Putamen (tissue), 1 donor: ENCODE measurements at regions not wholly inside any gene's neighbourhood (a gene's known extent, or its start where the extent isn't known, plus 50 kb on each side); places are given as distances from the start of the nearest gene placed in this dataset.
"Not testable (repeated sequence)": the region's sequence is repeated elsewhere in the genome, so short reads cannot be mapped to it uniquely, and the experiment has no call there.

Experiments used
- DNase-seq: peaks from one replicate; pipeline ENCODE4 v3.0.0-alpha.2; 2016; ENCODE audit warnings: low spot score

DNA sequence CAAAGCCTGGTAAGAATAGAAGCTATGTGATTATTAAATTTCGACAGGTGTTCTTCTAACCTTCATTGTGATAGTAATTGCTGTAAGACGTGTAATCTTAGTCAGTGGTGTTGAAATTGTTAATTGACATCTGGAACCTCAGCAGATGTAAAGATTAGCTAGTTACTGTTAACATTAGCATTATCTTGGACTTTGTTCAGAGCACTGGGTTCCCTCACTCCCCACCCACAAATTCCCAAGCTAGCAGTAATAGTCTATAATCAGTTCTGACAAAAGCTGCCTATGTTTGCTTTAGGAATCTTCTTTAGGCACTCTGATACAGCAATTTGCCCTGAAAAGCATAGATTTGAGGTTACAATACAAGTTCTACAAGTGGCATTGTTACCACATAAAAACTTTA is 233.7 kb downstream of the EN1 start:
- DNase-seq, result no peak

GRCh38 chr2:118611691-118612090 is 235.8 kb downstream of the EN1 start:
- no peak for DNase-seq

- no peak for DNase-seq
These were observed 238.3 kb downstream of the EN1 start for GRCh38 chr2:118609138-118609537.

DNA sequence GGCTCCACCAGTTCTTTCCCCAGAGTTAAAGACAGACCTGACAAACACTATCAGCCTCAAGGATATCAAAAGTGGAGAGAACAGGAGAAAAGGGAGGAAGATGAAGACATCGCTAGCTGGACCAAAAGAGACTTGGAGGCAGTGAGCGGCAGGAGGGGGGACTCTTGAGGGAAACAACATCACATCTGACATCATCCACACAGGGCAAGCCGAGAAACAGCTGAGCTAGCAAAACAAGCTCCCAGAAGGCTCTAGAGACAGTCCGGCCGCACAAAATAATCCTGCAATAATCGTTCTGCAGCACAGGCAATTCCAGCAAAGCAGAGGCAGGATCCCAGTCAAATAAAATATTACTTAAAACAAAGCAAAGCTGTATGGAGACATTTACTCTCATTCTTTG is 239.8 kb downstream of the EN1 start:
- DNase-seq, result no peak

GRCh38 chr2:118604811-118605210 is 242.6 kb downstream of the EN1 start:
- DNase-seq, result no peak

- no peak for DNase-seq
These were observed 243.1 kb downstream of the EN1 start for GRCh38 chr2:118604371-118604770.

DNA sequence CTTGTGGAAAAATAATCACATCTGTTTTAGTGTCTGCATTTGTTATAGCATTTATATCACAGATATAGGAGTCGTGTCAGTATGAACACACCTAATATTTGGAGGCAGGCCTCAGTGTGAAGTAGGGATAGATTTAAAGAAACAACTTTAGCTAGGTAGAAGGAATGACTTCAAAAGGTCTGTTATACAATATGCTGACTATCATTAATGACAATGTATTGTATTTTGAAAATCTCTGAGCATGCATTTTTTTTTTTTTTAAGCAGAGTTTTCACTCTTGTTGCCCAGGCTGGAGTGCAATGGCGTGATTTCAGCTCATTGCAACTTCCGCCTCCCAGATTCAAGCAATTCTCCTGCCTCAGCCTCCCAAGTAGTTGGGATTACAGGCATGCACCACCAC is 248.3 kb downstream of the EN1 start:
- DNase-seq, result no peak

DNA sequence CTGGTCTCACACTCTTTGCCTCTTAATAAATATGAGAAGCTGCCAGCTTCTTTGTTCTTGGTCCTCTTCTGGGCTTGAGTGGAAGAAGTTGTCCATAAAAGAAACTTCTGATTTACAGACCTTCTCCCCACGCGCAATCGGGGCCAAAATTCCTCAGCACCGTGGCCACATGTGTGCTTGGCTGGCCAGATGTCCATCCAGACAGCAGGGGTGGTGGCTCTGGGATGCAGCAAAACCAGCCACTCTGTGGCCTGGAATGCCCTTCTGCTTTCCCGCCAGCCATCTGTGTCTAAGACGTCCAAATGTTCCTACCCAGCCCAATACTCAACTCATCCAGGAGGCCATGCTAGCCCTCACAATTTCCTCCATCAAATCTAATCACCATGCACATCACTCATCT is 250.8 kb downstream of the EN1 start:
- DNase-seq, result no peak

DNA sequence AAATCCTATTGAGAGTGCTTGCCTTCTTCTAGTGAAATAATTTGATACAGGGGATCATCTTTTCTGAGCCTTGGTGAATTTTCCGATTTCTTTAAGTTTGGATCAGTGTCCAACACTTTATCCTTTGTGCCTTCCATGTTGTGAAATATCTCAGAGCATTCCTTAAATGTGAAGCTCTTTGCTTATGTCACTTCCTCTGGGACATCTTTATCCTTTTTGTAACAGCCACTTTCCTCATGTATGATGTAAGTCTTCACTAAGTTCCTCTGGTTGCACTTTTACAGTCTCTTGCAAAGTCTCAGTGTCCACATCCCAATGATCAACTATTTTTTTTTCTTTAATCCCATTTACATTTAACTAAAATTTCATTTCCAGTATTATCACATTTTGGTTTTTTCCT is 254.2 kb downstream of the EN1 start:
- DNase-seq, result no peak

GRCh38 chr2:118591223-118591622 is 256.2 kb downstream of the EN1 start:
- no peak for DNase-seq

DNA sequence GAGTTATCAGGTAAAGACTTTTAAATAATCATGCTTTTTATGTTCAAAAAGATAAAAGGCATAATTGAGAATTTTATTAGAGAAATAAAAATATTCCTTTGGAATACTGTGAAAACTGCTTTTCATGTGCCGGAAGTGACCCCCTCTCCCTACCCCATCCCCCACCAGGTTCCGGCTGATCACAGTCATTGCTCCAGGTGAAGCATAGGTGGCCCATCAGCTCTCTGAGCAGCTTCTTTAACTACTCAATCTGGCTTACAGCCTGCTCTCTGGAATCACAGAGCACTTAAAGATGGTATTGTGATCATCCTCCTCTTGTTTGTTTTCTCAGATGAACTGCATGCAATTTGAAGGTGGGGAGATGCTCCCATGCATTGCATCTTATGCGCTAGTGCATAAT is 257.7 kb downstream of the EN1 start:
- DNase-seq, result no peak

- DNase-seq, result no peak
These were observed 258.6 kb downstream of the EN1 start for GRCh38 chr2:118588850-118589249.

GRCh38 chr2:118586312-118586711 is 261.1 kb downstream of the EN1 start:
- DNase-seq, result no peak

GRCh38 chr2:118584877-118585276 is 262.6 kb downstream of the EN1 start:
- DNase-seq, result no peak

- no peak for DNase-seq
These were observed 263.2 kb downstream of the EN1 start for GRCh38 chr2:118584062-118584749.

DNA sequence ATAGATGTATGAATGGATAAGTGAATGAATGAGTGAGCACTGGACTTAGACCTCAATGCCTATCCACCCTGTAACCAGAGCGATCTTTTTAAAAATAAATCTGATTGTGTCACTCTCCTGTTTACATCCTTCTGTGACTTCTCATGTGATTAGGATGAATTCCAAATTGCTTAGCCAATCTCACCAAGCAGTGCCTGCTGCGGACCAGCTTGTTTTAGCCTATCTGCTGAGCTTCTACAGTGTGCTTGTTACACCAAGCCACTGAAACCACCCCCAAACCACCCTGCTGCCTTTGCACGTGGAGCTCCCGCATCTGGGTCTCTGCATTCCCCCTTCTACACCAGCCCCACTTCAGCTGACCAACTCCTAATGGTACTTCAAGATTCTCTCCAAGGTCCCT is 265.4 kb downstream of the EN1 start:
- no peak for DNase-seq

- DNase-seq, result no peak
These were observed 266.8 kb downstream of the EN1 start for GRCh38 chr2:118580651-118581050.

- no peak for DNase-seq
These were observed 267.3 kb downstream of the EN1 start for GRCh38 chr2:118580107-118580506.

DNA sequence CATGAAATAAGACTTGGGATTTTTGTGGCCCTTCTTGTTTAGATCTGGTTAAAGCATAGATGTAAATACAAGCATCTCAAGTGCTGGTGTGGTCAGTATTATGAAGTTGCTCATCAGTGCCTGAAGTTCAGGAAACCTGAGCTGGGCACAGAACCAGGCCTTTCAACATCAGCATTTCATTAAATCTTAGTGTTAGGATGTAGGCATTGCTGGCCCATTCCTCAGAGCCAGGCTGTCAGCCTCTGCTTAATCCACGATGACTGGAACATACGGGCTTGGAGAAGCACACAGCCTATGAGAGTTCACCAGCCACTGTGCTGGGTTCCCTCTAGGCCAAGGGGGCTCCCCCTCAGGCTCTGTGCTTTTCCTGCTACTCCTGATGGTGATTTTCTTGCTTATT is 270.2 kb downstream of the EN1 start:
- DNase-seq, result no peak

DNA sequence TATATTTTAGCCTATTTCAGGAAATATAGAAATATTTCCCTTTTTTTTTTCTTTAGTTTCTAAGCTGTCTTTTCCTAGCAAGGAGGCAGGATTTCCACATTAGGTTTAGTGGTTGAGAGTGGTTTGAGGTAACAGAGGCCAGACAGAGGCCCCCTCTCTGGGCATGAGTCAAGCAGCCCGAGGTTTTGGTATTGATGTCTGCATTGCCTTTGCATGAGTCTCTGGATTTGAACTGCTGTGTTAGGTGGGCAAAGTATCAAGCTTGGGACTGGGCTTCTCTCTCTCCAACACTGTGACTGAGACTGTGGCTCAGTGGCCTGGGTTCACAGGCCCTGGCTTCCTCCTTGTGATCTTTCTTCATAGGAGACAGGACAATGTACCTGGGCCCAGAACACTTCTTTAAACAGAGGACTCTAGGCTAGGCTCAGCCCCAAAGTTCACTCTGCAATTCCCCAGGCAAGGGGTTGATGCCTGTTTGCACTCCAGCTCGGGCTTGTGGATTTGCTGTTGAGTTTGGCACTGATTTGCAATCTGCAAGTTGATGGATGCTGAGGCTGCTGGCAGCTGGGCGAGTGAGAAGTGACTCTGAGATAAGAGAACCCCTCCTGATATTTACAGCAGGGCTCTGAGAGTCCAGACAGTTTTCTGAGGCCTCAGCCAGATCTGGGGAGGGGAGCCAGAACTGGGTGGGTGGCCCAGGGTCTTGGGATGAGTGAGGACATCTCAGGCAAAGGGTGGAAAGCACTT is 271.2 kb downstream of the EN1 start:
- DNase-seq, result no peak

DNA sequence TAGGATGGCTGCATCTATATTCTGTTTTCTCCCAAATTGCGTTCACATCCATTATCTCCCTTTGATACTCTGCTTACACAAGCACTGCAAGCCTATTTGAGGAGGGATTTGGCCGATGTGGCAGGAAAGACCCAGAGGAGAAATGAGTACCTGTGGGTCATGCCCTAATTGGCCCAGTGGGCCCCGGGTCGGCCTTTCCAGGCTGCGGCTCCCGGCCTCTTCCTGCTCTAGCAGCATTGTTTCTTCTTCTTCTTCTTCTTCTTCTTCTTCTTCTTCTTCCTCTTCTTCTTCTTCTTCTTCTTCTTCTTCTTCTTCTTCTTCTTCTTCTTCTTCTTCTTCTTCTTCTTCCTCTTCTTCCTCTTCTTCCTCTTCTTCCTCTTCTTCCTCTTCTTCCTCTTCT is 275.1 kb downstream of the EN1 start:
- DNase-seq, result not testable (repeated sequence)

- no peak for DNase-seq
These were observed 277.4 kb downstream of the EN1 start for GRCh38 chr2:118569876-118570535.

GRCh38 chr2:118568700-118569099 is 278.7 kb downstream of the EN1 start:
- no peak for DNase-seq
